ENCODE measurements at regions not wholly inside any gene's neighbourhood (a gene's known extent, or its start where the extent isn't known, plus 50 kb on each side); places are given as distances from the start of the nearest gene placed in this dataset.

- TF ChIP-seq POLR2A (IDR thresholded peaks at IDR 0.05; ENCODE audit: low read depth, low read length) (no peak), TAF1 (IDR thresholded peaks at IDR 0.05; ENCODE audit: borderline replicate concordance, low read depth, low read length) (no peak), POLR2AphosphoS5 (IDR thresholded peaks at IDR 0.05; ENCODE audit: low read depth, low read length) (no peak)
These were observed 98.9 kb downstream of the SPRY1 start for GRCh38 chr4:123495530-123495929.

Measured in GM12892 (cell line).